DND-41 (cell line): ENCODE measurements at regions not wholly inside any gene's neighbourhood (a gene's known extent, or its start where the extent isn't known, plus 50 kb on each side); places are given as distances from the start of the nearest gene placed in this dataset.

ENCODE experiments used
- EZH2 ChIP-seq: IDR thresholded peaks from 3 replicates; pipeline ENCODE4 v1.6.1; 2012; ENCODE audit warnings: borderline replicate concordance, low read depth, mild to moderate bottlenecking, moderate library complexity, low read length, inconsistent platforms; ENCODE audit not compliant: severe bottlenecking
- TF ChIP-seq, protein P1 (sequence below): IDR thresholded peaks from 2 replicates; pipeline ENCODE4 v1.5.1; 2012; ENCODE audit warnings: borderline replicate concordance, low read length, moderate library complexity, mild to moderate bottlenecking; ENCODE audit not compliant: poor library complexity, severe bottlenecking; ENCODE audit errors: extremely low read depth

- TF ChIP-seq, protein P1, sequence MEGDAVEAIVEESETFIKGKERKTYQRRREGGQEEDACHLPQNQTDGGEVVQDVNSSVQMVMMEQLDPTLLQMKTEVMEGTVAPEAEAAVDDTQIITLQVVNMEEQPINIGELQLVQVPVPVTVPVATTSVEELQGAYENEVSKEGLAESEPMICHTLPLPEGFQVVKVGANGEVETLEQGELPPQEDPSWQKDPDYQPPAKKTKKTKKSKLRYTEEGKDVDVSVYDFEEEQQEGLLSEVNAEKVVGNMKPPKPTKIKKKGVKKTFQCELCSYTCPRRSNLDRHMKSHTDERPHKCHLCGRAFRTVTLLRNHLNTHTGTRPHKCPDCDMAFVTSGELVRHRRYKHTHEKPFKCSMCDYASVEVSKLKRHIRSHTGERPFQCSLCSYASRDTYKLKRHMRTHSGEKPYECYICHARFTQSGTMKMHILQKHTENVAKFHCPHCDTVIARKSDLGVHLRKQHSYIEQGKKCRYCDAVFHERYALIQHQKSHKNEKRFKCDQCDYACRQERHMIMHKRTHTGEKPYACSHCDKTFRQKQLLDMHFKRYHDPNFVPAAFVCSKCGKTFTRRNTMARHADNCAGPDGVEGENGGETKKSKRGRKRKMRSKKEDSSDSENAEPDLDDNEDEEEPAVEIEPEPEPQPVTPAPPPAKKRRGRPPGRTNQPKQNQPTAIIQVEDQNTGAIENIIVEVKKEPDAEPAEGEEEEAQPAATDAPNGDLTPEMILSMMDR, result no peak
- no peak for TF ChIP-seq EZH2
Observed at GRCh38 chr12:108004319-108004718, 124.8 kb upstream of the WSCD2 start.
